ENCODE measurements at regions not wholly inside any gene's neighbourhood (a gene's known extent, or its start where the extent isn't known, plus 50 kb on each side); places are given as distances from the start of the nearest gene placed in this dataset.

GRCh38 chr3:152611905-152612304 lies 223.0 kb upstream of the P2RY1 start:
- Histone ChIP-seq H3K9me3 (ENCODE audit: insufficient read depth, low read length, severe bottlenecking) (no peaks in the 10 kb centered on the region), H3K9ac (ENCODE audit: low read depth, low read length) (no peak overlapping the region), H3K4me3 (ENCODE audit: low read depth in 1 of 2, low read length in 2 of 2) (no peak overlapping the region), H3K27me3 (ENCODE audit: insufficient read depth, low read length, poor library complexity) (no peaks in the 10 kb centered on the region), H3K79me2 (ENCODE audit: insufficient read depth, low read length) (no peaks in the 10 kb centered on the region), H4K20me1 (ENCODE audit: insufficient read depth, low read length) (no peaks in the 10 kb centered on the region), H3K4me1 (ENCODE audit: insufficient read depth, low read length) (no peaks in the 10 kb centered on the region), H3K4me2 (ENCODE audit: insufficient read depth, low read length) (no peak overlapping the region), H3K36me3 (ENCODE audit: insufficient read depth, low read length) (no peaks in the 10 kb centered on the region), H3K27ac (ENCODE audit: low read length) (no peak overlapping the region), H2AFZ (ENCODE audit: low read depth, low read length) (no peak overlapping the region)
- DNase-seq: no peak
- no peak for ATAC-seq (ENCODE audit: insufficient read depth, low read depth)
- TF ChIP-seq CTCF (IDR thresholded peaks at IDR 0.05; ENCODE audit: borderline replicate concordance, extremely low read depth, low read length, poor library complexity, severe bottlenecking): no peak
- TF ChIP-seq EZH2 (IDR thresholded peaks at IDR 0.05; ENCODE audit: borderline replicate concordance, low read depth, low read length, severe bottlenecking): no peak

GRCh38 chr3:152613851-152614250 lies 221.1 kb upstream of the P2RY1 start:
- Histone ChIP-seq H3K27ac (ENCODE audit: low read length) (no peak overlapping the region), H3K4me1 (ENCODE audit: insufficient read depth, low read length) (no peaks in the 10 kb centered on the region), H3K79me2 (ENCODE audit: insufficient read depth, low read length) (no peaks in the 10 kb centered on the region), H3K4me3 (ENCODE audit: low read depth in 1 of 2, low read length in 2 of 2) (no peak overlapping the region), H2AFZ (ENCODE audit: low read depth, low read length) (no peak overlapping the region), H3K27me3 (ENCODE audit: insufficient read depth, low read length, poor library complexity) (no peaks in the 10 kb centered on the region), H3K9me3 (ENCODE audit: insufficient read depth, low read length, severe bottlenecking) (no peaks in the 10 kb centered on the region), H3K36me3 (ENCODE audit: insufficient read depth, low read length) (no peaks in the 10 kb centered on the region), H4K20me1 (ENCODE audit: insufficient read depth, low read length) (no peaks in the 10 kb centered on the region), H3K4me2 (ENCODE audit: insufficient read depth, low read length) (no peak overlapping the region), H3K9ac (ENCODE audit: low read depth, low read length) (no peak overlapping the region)
- DNase-seq (no peak), ATAC-seq (ENCODE audit: insufficient read depth, low read depth) (no peak)
- TF ChIP-seq CTCF (IDR thresholded peaks at IDR 0.05; ENCODE audit: borderline replicate concordance, extremely low read depth, low read length, poor library complexity, severe bottlenecking) (no peak), EZH2 (IDR thresholded peaks at IDR 0.05; ENCODE audit: borderline replicate concordance, low read depth, low read length, severe bottlenecking) (no peak)

GRCh38 chr3:152615681-152616080 lies 219.2 kb upstream of the P2RY1 start:
- ATAC-seq (ENCODE audit: insufficient read depth, low read depth) (no peak), DNase-seq (no peak)
- Histone ChIP-seq H3K79me2 (ENCODE audit: insufficient read depth, low read length) (no peaks in the 10 kb centered on the region), H2AFZ (ENCODE audit: low read depth, low read length) (no peak overlapping the region), H3K4me3 (ENCODE audit: low read depth in 1 of 2, low read length in 2 of 2) (no peak overlapping the region), H3K4me1 (ENCODE audit: insufficient read depth, low read length) (no peaks in the 10 kb centered on the region), H3K27me3 (ENCODE audit: insufficient read depth, low read length, poor library complexity) (no peaks in the 10 kb centered on the region), H4K20me1 (ENCODE audit: insufficient read depth, low read length) (no peaks in the 10 kb centered on the region), H3K36me3 (ENCODE audit: insufficient read depth, low read length) (no peaks in the 10 kb centered on the region), H3K9me3 (ENCODE audit: insufficient read depth, low read length, severe bottlenecking) (no peaks in the 10 kb centered on the region), H3K27ac (ENCODE audit: low read length) (no peak overlapping the region), H3K4me2 (ENCODE audit: insufficient read depth, low read length) (no peak overlapping the region), H3K9ac (ENCODE audit: low read depth, low read length) (no peak overlapping the region)
- no peak for TF ChIP-seq EZH2 (IDR thresholded peaks at IDR 0.05; ENCODE audit: borderline replicate concordance, low read depth, low read length, severe bottlenecking)
- no peak for TF ChIP-seq CTCF (IDR thresholded peaks at IDR 0.05; ENCODE audit: borderline replicate concordance, extremely low read depth, low read length, poor library complexity, severe bottlenecking)

GRCh38 chr3:152617609-152618008 lies 217.3 kb upstream of the P2RY1 start:
- Histone ChIP-seq H3K9ac (ENCODE audit: low read depth, low read length) (no peak overlapping the region), H3K4me2 (ENCODE audit: insufficient read depth, low read length) (no peak overlapping the region), H3K27ac (ENCODE audit: low read length) (no peak overlapping the region), H3K4me3 (ENCODE audit: low read depth in 1 of 2, low read length in 2 of 2) (no peak overlapping the region), H3K79me2 (ENCODE audit: insufficient read depth, low read length) (no peaks in the 10 kb centered on the region), H3K36me3 (ENCODE audit: insufficient read depth, low read length) (no peaks in the 10 kb centered on the region), H3K27me3 (ENCODE audit: insufficient read depth, low read length, poor library complexity) (no peaks in the 10 kb centered on the region), H2AFZ (ENCODE audit: low read depth, low read length) (no peak overlapping the region), H4K20me1 (ENCODE audit: insufficient read depth, low read length) (no peaks in the 10 kb centered on the region), H3K4me1 (ENCODE audit: insufficient read depth, low read length) (no peaks in the 10 kb centered on the region), H3K9me3 (ENCODE audit: insufficient read depth, low read length, severe bottlenecking) (no peaks in the 10 kb centered on the region)
- no peak for DNase-seq
- ATAC-seq (ENCODE audit: insufficient read depth, low read depth): no peak
- TF ChIP-seq CTCF (IDR thresholded peaks at IDR 0.05; ENCODE audit: borderline replicate concordance, extremely low read depth, low read length, poor library complexity, severe bottlenecking) (no peak), EZH2 (IDR thresholded peaks at IDR 0.05; ENCODE audit: borderline replicate concordance, low read depth, low read length, severe bottlenecking) (no peak)

All from DND-41 (cell line).